Activated CD4-positive, alpha-beta T cell treated with anti-CD3 and anti-CD28 coated beads for 36 hours (primary cell): ENCODE measurements at regions not wholly inside any gene's neighbourhood (a gene's known extent, or its start where the extent isn't known, plus 50 kb on each side); places are given as distances from the start of the nearest gene placed in this dataset.

Source experiments
- ATAC-seq: fragments of 200-7000 bp; cut with Tn5 transposase; one replicate; pipeline ENCODE4 v1.10.0; 2021; ENCODE audit warnings: mild to moderate bottlenecking, moderate library complexity
- CTCF ChIA-PET: fragments of 350-600 bp; sonication (Branson Sonifier 250); formaldehyde crosslinking; loops from one replicate; lab custom pipeline; 2021; ENCODE audit warnings: antibody characterized with exemption; lab: Charles Lee
- POLR2A ChIA-PET: fragments of 350-600 bp; sonication (Branson Sonifier 250); formaldehyde crosslinking; loops from one replicate; lab custom pipeline; 2021; ENCODE audit warnings: antibody characterized with exemption, inconsistent platforms; lab: Charles Lee
- DNase-seq: peaks from one replicate; pipeline ENCODE4 v3.0.0-alpha.2; 2020
- H3K27ac Mint-ChIP-seq: one replicate; pipeline ENCODE4 v1.8.0; 2021; ENCODE audit warnings: mixed read lengths
- H3K27me3 Mint-ChIP-seq: one replicate; pipeline ENCODE4 v1.8.0; 2021; ENCODE audit warnings: mixed read lengths
- H3K36me3 Mint-ChIP-seq: one replicate; pipeline ENCODE4 v1.8.0; 2021; ENCODE audit warnings: low read depth, mixed read lengths
- H3K4me1 Mint-ChIP-seq: one replicate; pipeline ENCODE4 v1.8.0; 2021; ENCODE audit warnings: mixed read lengths
- H3K4me3 Mint-ChIP-seq: one replicate; pipeline ENCODE4 v1.8.0; 2021; ENCODE audit warnings: mild to moderate bottlenecking, moderate library complexity, mixed read lengths
- H3K9me3 Mint-ChIP-seq: one replicate; pipeline ENCODE4 v1.8.0; 2021; ENCODE audit warnings: low read depth, mixed read lengths
- intact Hi-C, 2 experiments: fragments of 100-400 bp; cut with DNase I in 1 of 2; cut with micrococcal nuclease in 1 of 2; formaldehyde crosslinking; loops; one replicate each; pipeline versions ENCODE4 v1.14.2 to v1.15.1; 2022 to 2024; cut with DNase I, micrococcal nuclease

GRCh38 chr21:27713154-27714109 lies 746.5 kb upstream of the ADAMTS5 start:
- Mint-ChIP-seq H3K27ac (no peak overlapping the region), H3K27me3 (no peaks in the 10 kb centered on the region), H3K36me3 (no peaks in the 10 kb centered on the region), H3K4me3 (no peak overlapping the region), H3K4me1 (no peaks in the 10 kb centered on the region), H3K9me3 (peaks cover 2% of the 10 kb centered on the region)
- ChIA-PET POLR2A (no interaction called here), CTCF (no interaction called here)
- ATAC-seq (no peak), DNase-seq (no peak)
- intact Hi-C loops, result no loop called here

- DNase-seq, result no peak
- intact Hi-C loops, result loop anchor here (5.0 to 10.0 kb wide), 4 partner anchors 348 to 1820 kb away; no protein-coding TSS in a partner anchor
- ChIA-PET CTCF (interaction anchor here (0.6 to 1.6 kb wide), 3 partner anchors 856 to 1041 kb away, joined by 3 to 6 read pairs (median 3); no protein-coding TSS in a partner anchor), POLR2A (no interaction called here)
- no peaks in the 10 kb centered on the region for H3K4me1 Mint-ChIP-seq
- no peak overlapping the region for H3K4me3 Mint-ChIP-seq
- H3K27me3 Mint-ChIP-seq, result peaks cover 2% of the 10 kb centered on the region
- no peak overlapping the region for H3K27ac Mint-ChIP-seq
- ATAC-seq, result no peak
- no peaks in the 10 kb centered on the region for H3K36me3 Mint-ChIP-seq
- peaks cover 2% of the 10 kb centered on the region for H3K9me3 Mint-ChIP-seq
Measured at GRCh38 chr21:27704567-27705166, 737.8 kb upstream of the ADAMTS5 start.

GRCh38 chr21:27703791-27704190 lies 736.9 kb upstream of the ADAMTS5 start:
- Mint-ChIP-seq H3K27me3 (peaks cover 2% of the 10 kb centered on the region), H3K9me3 (peaks cover 2% of the 10 kb centered on the region), H3K36me3 (no peaks in the 10 kb centered on the region), H3K27ac (no peak overlapping the region), H3K4me3 (no peak overlapping the region), H3K4me1 (no peaks in the 10 kb centered on the region)
- ATAC-seq (no peak), DNase-seq (no peak)
- CTCF ChIA-PET, result interaction anchor here (0.6 to 1.6 kb wide), 4 partner anchors 855 to 1042 kb away, joined by 3 to 6 read pairs (median 3); no protein-coding TSS in a partner anchor
- intact Hi-C loops, result loop anchor here (5.0 to 10.0 kb wide), 4 partner anchors 349 to 1819 kb away; no protein-coding TSS in a partner anchor
- POLR2A ChIA-PET, result no interaction called here

GRCh38 chr21:27700974-27701614 lies 734.2 kb upstream of the ADAMTS5 start:
- CTCF ChIA-PET, result interaction anchor here (0.7 to 2.6 kb wide), 9 partner anchors 30 to 1044 kb away, joined by 3 to 23 read pairs (median 5); no protein-coding TSS in a partner anchor
- Mint-ChIP-seq H3K4me1 (no peaks in the 10 kb centered on the region), H3K4me3 (no peak overlapping the region), H3K9me3 (no peaks in the 10 kb centered on the region), H3K27ac (no peak overlapping the region), H3K36me3 (no peaks in the 10 kb centered on the region), H3K27me3 (peaks cover 5% of the 10 kb centered on the region)
- ATAC-seq (peak; percentile 69), DNase-seq (peak; percentile 83)
- intact Hi-C loops, result loop anchor here (1.0 to 10.0 kb wide), 6 partner anchors 351 to 1816 kb away; no protein-coding TSS in a partner anchor
- POLR2A ChIA-PET, result no interaction called here

GRCh38 chr21:27695246-27695645 lies 728.4 kb upstream of the ADAMTS5 start:
- H3K27me3 Mint-ChIP-seq, result peaks cover 3% of the 10 kb centered on the region
- no peaks in the 10 kb centered on the region for H3K4me1 Mint-ChIP-seq
- H3K36me3 Mint-ChIP-seq, result no peaks in the 10 kb centered on the region
- POLR2A ChIA-PET, result no interaction called here
- intact Hi-C loops, result no loop called here
- no peak overlapping the region for H3K27ac Mint-ChIP-seq
- ATAC-seq (no peak), DNase-seq (no peak)
- CTCF ChIA-PET, result no interaction called here
- H3K4me3 Mint-ChIP-seq, result no peak overlapping the region
- H3K9me3 Mint-ChIP-seq, result no peaks in the 10 kb centered on the region

GRCh38 chr21:27694667-27695066 lies 727.8 kb upstream of the ADAMTS5 start:
- no peak overlapping the region for H3K27ac Mint-ChIP-seq
- peaks cover 3% of the 10 kb centered on the region for H3K27me3 Mint-ChIP-seq
- ChIA-PET POLR2A (no interaction called here), CTCF (interaction anchor here (1.0 kb wide), 1 partner anchor 1051 kb away, joined by 3 read pairs; no protein-coding TSS in a partner anchor)
- DNase-seq (no peak), ATAC-seq (no peak)
- no peaks in the 10 kb centered on the region for H3K36me3 Mint-ChIP-seq
- no peaks in the 10 kb centered on the region for H3K9me3 Mint-ChIP-seq
- H3K4me1 Mint-ChIP-seq, result no peaks in the 10 kb centered on the region
- H3K4me3 Mint-ChIP-seq, result no peak overlapping the region
- intact Hi-C loops, result no loop called here

GRCh38 chr21:27693376-27693775 lies 726.5 kb upstream of the ADAMTS5 start:
- POLR2A ChIA-PET, result no interaction called here

GRCh38 chr21:27691516-27691915 lies 724.6 kb upstream of the ADAMTS5 start:
- no peaks in the 10 kb centered on the region for H3K9me3 Mint-ChIP-seq
- no peak overlapping the region for H3K4me3 Mint-ChIP-seq
- ChIA-PET POLR2A (no interaction called here), CTCF (no interaction called here)
- H3K4me1 Mint-ChIP-seq, result no peaks in the 10 kb centered on the region
- intact Hi-C loops, result no loop called here
- no peak overlapping the region for H3K27ac Mint-ChIP-seq
- ATAC-seq (no peak), DNase-seq (no peak)
- H3K27me3 Mint-ChIP-seq, result no peaks in the 10 kb centered on the region
- no peaks in the 10 kb centered on the region for H3K36me3 Mint-ChIP-seq

More at GRCh38 chr21:27693376-27693775, 726.5 kb upstream of the ADAMTS5 start:
- Mint-ChIP-seq H3K27ac (no peak overlapping the region), H3K27me3 (peaks cover 3% of the 10 kb centered on the region), H3K36me3 (no peaks in the 10 kb centered on the region), H3K9me3 (no peaks in the 10 kb centered on the region), H3K4me1 (no peaks in the 10 kb centered on the region), H3K4me3 (no peak overlapping the region)
- no peak for DNase-seq
- ATAC-seq, result no peak
- intact Hi-C loops, result no loop called here
- CTCF ChIA-PET, result no interaction called here

- no peaks in the 10 kb centered on the region for H3K27me3 Mint-ChIP-seq
- H3K36me3 Mint-ChIP-seq, result no peaks in the 10 kb centered on the region
- POLR2A ChIA-PET, result no interaction called here
- DNase-seq, result no peak
- H3K4me1 Mint-ChIP-seq, result no peaks in the 10 kb centered on the region
- no peak for ATAC-seq
- H3K4me3 Mint-ChIP-seq, result no peak overlapping the region
- intact Hi-C loops, result no loop called here
- no peak overlapping the region for H3K27ac Mint-ChIP-seq
- H3K9me3 Mint-ChIP-seq, result no peaks in the 10 kb centered on the region
- CTCF ChIA-PET, result interaction anchor here (0.5 kb wide), 1 partner anchor 24 kb away, joined by 3 read pairs; no protein-coding TSS in a partner anchor
Measured at GRCh38 chr21:27691006-27691405, 724.1 kb upstream of the ADAMTS5 start.

- DNase-seq (no peak), ATAC-seq (no peak)
- Mint-ChIP-seq H3K4me1 (no peaks in the 10 kb centered on the region), H3K9me3 (peaks cover 2% of the 10 kb centered on the region), H3K36me3 (no peaks in the 10 kb centered on the region), H3K27me3 (no peaks in the 10 kb centered on the region), H3K4me3 (no peak overlapping the region), H3K27ac (no peak overlapping the region)
- intact Hi-C loops, result no loop called here
- ChIA-PET POLR2A (no interaction called here), CTCF (interaction anchor here (0.5 to 0.7 kb wide), 2 partner anchors 24 to 842 kb away, joined by 3 read pairs; no protein-coding TSS in a partner anchor)
Measured at GRCh38 chr21:27690426-27690825, 723.5 kb upstream of the ADAMTS5 start.

GRCh38 chr21:27688773-27689172 lies 721.9 kb upstream of the ADAMTS5 start:
- ATAC-seq (no peak), DNase-seq (no peak)
- intact Hi-C loops, result no loop called here
- ChIA-PET CTCF (no interaction called here), POLR2A (no interaction called here)
- Mint-ChIP-seq H3K4me1 (no peaks in the 10 kb centered on the region), H3K27ac (no peak overlapping the region), H3K9me3 (peaks cover 2% of the 10 kb centered on the region), H3K27me3 (no peaks in the 10 kb centered on the region), H3K4me3 (no peak overlapping the region), H3K36me3 (no peaks in the 10 kb centered on the region)
